Cardiac septum (tissue), 1 donor: ENCODE measurements at regions not wholly inside any gene's neighbourhood (a gene's known extent, or its start where the extent isn't known, plus 50 kb on each side); places are given as distances from the start of the nearest gene placed in this dataset.
"Not testable (repeated sequence)": the region's sequence is repeated elsewhere in the genome, so short reads cannot be mapped to it uniquely, and the experiment has no call there.

Experiments
- DNase-seq: peaks from one replicate; pipeline ENCODE4 v3.0.0-alpha.2; 2020; ENCODE audit warnings: low spot score
- intact Hi-C: fragments of 100-400 bp; cut with DNase I; formaldehyde crosslinking; loops from one replicate; pipeline ENCODE4 v1.14.0; 2022
- donor health status: DM: no; HTN: no; CAD: no.

DNA sequence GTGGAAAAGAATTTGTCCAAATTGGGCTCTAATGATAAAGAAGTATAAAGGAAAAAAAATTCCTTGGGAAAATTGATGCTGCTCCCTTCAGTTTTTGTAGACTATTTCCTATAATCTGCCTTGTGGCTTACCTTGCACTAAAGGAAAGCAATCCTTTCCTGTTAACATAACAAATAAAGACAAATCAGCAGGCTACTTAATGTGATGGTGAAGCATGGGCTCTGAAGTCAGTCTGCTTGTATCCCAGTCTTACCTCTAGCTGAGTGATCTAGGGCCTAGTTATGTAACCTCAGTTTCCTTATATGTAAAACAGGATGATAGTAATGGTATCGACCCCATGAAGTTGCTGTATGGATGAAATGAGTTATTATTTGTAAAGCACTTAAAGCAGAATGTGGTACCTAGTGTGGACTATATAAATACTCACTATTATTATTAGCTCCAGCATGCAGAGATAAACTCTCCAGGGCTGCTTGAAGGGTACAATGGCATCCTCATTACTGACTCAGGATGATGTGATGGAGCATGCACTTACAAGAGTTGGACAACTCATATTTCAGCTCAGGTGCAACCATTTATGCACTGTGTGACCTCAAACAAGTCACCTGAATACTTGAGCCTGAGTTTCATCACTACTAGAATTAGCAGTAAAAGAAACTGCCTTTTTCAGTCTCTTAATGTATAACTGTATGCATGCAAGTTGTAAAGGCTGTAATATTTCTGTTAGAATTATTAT lies 156.1 kb downstream of the DKK1 start:
- DNase-seq, result no peak
- intact Hi-C loops, result no loop called here

DNA sequence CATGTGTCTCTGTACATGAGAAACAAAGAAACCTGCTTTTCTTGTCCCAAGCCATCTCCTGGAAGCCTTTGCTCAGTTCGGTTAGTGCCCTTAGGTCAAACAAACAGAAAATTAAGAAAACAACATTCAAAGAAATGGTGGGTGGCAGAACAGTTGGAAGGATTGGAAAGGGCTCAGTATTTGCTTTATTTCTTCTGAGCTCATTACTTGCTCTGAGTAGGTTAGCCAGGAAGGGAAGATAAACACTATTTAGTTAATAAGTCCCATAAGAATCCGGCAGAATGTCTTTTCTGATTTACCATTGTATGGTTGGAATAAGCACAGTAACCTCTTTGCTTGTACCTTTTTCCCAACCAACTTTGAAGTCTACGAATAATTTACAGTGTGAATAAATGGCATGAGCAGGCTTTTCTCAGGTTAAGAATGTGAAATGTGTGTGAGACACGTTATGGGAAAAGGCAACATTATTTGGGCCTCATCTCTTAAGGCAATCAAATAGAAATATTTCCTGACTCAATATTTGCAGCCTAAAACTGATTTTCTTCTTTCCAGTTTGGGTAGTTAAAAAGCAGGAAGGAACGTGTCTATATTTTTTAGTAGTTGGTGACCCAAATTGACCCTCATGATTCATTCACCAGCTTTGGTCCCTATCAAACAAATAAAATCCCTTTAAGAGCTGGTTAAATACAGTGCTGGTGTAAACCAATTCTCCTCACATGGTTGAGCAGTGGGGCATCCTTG lies 158.5 kb downstream of the DKK1 start:
- DNase-seq, result no peak
- intact Hi-C loops, result no loop called here

DNA sequence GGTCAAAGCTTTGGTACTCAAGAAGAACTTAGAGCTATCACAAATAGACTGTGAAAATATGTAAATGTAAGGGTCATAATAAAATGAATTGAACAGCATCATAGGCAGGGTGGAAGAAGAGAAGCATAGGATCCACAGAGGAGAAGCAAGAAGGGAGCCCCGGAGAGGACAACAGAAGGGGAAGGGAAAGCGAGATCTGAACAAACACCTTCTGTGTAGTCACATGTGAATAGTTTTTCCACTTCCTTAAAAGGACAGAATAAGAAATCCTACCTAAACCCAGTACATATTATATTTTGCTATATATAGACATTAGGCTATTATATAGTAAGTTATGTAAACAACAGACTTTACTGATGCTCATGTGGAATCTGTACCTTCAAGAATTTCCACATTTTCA lies 160.2 kb downstream of the DKK1 start:
- intact Hi-C loops, result no loop called here
- DNase-seq, result no peak

DNA sequence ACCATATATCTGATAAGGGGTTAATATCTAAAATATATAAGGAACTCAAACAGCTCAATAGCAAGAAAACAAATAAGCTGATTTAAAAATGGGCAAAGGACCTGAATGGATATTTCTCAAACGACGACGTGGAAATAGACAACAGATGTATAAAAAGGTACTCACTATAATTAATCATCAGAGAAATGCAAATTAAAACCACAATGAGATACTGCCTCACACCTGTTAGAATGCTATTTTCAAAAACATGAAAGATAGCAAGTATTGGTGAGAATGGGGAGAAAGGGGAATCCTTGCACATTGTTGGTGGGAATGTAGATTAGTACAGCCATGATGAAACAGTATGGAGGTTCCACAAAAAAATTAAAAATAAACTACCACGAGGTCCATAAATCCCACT lies 163.2 kb downstream of the DKK1 start:
- no peak for DNase-seq
- intact Hi-C loops, result no loop called here

DNA sequence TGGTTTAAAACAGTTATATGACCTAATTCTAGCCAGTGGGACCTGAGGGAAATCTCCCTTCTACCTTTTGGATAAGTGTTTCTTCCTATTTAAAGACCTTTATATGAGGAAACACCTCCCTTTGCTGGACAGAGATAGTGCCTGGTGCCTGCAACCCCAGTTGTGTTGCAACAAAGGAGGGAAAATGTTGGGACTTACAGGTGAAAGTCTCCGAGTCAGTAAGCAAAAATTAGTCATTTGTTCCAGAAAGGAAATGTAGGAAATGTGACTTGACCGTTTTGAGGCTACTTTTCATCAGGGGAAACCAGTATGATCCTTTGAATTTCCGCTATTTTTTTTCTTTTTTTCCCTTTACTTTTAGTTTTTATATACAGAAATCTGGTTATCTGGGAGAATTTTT lies 165.5 kb downstream of the DKK1 start:
- intact Hi-C loops, result no loop called here
- no peak for DNase-seq

DNA sequence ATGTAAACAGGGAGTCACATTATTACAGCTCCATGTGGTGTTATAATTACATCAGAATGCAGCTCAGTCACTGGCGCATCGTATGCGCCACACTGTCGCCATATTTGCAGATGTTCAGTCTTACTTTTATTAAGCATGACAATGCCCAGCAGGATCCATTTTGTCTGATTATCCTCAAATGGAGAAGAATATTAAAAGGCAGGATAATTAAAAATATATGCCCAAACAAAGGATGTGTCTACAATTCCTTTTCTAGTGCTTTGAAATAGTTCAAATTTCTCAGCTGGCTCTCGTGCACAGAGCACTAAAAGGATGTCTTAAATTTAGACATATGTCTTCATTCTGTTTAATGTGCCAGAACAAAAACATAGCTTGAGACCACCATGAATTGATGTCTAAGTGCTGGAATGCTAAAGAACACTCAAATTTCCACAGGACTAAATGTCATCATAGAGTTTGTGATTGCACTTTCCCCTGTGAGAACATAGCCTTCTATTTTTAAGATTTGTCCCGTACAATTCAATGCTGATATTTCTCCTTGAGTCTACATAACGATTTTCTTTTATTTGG lies 168.0 kb downstream of the DKK1 start:
- intact Hi-C loops, result no loop called here
- no peak for DNase-seq

DNA sequence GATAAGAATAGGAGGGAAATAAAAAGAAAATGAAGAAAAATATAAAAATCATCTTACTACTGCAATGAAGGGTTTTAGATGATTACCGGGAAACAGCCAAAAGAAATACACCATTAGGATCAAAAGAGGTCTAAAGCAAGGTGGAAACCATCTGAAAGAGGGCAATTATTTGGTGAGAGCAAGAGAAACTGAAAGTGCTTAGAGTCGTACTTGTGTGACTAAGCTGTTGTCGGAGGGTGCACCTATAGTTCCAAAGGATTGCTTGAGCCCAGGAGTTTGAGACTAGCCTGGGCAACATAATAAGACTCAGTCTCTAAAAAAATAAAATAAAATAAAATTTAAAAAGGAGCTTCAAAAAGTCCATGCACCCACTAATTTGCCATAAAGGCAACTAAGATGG lies 169.5 kb downstream of the DKK1 start:
- intact Hi-C loops, result no loop called here
- DNase-seq, result no peak

DNA sequence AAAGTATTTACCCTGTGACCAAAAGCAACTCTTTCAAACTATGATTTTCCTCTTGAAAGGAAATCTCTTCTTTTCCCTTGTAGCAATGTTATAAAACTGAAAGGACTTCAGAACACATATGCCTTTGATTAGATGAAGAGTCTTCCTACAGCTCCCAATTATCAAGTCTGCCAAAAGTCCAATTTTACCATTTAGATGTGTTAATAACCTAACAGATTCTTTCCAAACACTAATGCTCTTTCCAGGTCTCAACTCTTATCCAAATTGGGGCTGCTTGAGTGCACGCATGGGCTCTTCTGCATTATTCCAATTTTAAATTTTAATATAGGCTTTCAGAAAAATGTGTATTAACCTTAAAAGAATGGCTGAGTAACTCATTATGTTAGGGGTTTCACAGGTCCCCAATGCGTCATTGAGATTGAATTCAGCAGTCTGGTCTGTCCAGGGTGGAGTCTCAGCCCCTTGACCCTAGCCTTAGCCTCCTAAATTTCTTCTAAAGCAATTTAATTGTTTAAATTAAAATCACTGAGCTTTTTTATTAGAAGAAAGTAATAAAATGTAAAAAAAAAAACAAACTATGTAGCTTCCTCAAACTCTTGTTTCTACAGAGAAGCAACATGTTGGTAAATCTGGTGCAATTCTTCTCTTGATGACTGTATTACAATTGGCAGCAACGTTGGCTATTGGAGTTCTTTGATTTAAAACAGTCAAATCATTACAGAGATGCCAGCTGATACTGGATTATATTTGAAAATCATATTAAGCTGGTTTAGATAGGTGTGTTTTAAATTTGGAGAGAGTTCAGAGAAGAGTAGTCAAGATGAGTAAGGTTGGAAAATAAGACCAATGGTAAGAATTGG lies 170.4 kb downstream of the DKK1 start:
- intact Hi-C loops, result no loop called here
- DNase-seq, result no peak

DNA sequence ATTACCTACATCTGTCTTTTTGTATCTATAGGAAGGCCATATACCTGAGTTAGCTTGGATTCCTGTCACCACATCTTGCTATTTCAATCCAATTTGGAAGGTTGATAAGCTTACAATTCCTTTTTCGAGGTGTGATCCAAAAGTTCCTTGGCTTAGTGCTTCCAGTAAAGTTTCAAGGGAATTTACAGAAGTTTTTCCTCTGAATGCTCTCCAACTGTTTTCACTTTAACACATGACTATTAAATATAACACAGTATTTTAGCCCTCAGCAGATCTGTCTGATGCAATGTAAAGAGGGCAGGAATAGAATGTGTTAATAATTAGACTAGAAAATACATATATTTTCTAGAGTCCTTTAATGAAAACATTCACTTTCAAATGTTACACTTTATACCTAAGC lies 171.4 kb downstream of the DKK1 start:
- DNase-seq, result no peak
- intact Hi-C loops, result no loop called here

DNA sequence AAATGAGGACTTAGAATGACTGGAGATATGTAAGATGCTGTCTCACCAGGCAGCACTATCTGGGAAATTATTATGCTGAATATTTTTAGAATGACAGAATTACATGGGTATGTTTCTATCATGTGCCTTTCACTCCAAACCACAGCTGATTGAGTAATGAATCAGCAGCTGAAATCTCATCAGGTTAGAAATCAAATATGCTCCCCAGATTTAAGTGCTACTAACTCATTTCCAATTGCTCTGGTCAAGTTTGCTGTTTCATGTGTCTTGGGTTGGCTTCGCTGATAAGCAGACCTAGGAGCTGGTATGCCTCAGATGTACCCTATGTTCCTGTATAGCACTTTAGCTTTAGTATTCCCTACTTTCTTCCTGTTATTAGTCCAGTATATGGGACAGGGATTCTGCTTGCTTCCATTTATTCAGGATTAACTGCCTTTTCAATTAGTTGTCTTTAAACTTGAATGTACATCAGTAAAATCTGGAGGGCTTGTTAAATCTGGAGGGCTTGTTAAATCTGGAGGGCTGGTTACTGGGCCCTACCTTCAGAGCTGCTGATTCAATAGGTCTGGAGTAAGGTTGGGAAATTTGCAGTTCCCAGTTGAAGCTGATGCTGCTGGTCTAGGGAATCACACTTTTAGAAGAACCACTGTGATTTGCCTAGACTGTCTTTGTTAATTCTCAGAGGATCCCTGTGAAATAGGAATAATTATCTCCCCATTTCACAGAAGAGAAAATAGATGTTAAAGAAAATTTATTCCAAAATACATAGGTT lies 172.9 kb downstream of the DKK1 start:
- intact Hi-C loops, result no loop called here
- no peak for DNase-seq

DNA sequence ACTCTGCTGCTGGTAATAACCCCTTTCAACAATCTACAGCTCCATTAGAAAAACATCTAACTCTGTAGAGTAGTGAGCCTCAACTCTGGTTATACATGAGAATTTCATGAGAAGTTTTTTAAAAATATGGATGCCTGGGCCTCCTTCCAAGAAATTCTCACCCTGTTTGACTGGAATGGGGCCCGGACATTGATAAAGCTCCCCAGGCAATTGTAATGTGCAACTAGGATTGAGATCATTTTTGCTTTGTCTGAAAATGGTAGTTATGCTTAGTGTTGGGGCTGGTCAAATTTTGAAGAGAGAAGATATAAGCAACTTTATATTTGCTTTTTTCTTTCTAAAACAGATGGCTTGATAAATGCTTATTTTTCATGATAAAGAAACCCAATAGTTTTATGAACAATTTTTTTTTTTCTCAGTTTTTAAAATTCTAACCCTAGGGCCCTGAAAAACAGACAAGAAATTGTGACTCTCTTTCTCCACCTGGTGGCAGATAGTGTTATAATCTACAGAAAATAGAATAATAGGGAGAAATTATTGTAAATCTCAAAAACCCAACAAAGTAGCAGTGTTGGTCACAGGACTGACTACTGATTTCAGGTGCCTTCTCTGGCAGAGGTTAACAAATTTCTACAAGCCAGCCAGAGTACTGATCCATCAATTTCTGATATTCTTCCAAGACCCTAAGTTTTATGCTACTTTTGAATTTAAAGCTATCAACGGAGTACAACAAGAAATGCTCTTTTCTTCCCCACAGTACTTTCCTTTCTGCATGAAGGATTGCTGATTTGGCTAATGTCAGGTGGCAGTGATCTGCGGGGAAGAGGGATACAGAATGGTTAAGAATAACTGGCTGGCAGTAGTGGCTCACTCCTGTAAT lies 174.8 kb downstream of the DKK1 start:
- intact Hi-C loops, result loop anchor here (2.0 kb wide), 1 partner anchor 178 kb away; no protein-coding TSS in a partner anchor

DNA sequence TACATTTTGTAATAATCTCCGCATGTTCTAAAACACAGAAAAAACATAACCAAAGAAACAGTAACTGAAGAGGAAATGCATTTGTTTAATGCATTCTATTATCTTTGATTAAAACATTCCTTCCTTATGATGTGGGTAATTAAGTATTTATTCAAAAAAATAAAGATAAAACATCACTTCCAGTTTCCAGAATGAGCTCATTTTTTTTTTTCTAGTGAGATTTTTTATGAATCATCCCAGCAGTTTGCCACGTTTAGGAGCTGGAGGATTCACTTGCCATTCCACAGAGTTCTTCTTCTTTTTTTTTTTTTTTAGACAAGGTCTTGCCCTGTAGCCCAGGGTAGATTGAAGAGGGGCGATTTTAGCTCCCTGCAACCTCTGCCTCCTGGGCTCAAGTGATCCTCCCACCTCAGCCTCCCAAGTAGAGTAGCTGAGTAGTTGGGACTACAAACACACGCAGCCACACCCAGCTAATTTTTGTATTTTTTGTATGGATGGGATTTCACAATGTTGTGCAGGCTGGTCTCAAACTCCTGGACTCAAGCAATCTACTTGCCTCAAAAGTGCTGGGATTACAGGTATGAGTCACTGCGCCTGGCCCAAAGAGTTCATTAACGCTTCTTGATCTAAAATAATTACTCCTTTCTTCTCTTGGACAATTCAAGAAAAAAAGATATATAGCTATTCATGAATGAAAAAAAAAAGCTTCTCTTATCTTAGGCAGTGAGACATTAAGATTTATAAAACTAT lies 177.3 kb downstream of the DKK1 start:
- intact Hi-C loops, result no loop called here
- DNase-seq, result no peak

More for the DNA sequence above, 174.8 kb downstream of the DKK1 start:
- no peak for DNase-seq

DNA sequence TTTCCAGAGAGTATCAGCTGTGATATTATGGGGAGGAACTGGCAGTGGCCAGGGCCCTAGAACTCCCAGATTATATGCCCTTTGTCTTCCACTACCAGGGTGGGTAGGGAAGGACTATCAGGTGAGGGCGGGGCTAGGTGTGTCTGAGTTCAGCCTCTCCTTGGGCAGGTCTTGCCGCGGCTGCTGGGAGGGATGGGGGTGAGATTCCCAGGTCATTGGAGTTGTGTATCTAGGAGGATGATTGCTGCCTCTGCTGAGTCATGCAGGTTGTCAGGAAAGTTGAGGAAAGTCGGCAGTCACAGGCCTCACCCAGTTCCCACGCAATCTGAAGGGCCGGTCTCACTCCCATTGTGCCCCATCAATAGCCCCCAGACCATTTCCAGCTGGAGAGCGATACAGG lies 185.2 kb downstream of the DKK1 start:
- DNase-seq, result no peak
- intact Hi-C loops, result no loop called here

DNA sequence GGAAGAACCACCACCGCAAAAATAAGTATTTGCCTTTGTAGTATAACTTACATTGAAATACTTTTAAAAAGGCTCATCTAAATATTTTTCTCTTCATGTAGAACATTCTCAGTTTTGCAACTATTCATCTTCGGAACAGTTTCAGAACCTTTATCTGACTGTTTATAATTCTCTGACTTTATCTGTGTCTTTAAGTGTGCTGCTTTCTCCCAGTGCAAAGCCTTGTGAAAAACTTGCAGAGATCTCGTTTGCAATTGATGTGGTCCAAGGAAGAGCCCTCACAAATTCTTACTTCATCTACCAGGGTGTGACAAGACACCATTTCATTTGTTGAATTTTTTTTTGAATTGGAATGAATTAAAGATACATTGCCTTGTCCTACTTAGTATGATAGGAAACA lies 186.4 kb downstream of the DKK1 start:
- DNase-seq, result no peak
- intact Hi-C loops, result no loop called here

DNA sequence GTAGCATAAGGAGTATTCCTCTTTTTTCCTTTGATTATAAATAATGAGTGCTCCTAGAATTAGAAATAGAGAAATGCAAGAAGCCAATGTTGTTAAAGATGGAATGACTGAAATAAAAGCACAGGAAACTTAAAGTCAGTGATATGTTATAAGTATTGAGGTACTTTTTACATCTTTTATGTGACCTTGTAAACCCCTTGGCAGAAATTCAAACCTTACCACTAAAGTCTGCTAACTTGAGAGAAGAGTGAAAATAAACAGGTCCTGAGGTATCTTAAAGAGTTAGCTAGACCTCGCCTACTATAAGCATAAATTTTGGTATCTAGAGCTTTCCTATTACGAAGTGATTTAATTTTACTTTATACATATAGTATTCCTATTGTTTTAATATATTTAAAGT lies 188.2 kb downstream of the DKK1 start:
- intact Hi-C loops, result no loop called here
- DNase-seq, result no peak

DNA sequence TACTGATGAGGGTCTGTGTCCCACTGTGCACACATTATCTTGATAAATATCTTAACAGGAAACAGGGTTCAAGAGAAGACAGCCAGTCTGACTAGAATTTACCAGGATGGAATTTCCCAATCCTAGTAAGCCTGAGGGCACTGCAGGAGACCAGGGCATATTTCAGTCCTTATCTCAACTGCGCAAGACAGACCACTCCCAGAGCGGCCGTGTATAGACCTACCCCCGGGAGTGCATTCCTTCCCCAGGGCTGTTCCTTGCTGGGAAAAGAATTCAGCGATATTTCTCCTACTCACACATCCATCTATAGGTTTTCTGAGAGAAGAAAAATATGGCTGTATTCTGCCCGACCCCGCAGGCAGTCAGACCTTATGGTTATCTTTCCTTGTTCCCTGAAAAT lies 191.3 kb downstream of the DKK1 start:
- intact Hi-C loops, DNase-seq: not testable (repeated sequence)

DNA sequence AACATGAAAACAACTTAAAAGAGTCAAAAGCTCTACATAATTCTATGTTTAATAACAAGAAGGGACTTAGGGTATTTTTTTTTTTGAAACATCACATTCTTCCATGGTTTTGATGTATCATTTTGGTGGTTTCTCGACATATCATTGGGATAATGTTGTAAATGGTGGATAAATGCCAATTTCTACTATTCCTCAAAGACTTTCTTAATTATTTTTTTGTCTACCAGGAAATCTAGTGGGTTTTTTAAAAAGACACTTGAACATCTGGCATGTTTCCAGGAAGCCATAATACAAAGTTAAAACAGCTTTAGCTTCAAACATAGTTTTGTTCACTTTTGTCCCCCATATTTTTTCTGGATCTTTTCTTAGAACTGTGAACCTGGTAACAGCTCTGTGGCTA lies 200.4 kb downstream of the DKK1 start:
- intact Hi-C loops, result no loop called here
- DNase-seq, result no peak

DNA sequence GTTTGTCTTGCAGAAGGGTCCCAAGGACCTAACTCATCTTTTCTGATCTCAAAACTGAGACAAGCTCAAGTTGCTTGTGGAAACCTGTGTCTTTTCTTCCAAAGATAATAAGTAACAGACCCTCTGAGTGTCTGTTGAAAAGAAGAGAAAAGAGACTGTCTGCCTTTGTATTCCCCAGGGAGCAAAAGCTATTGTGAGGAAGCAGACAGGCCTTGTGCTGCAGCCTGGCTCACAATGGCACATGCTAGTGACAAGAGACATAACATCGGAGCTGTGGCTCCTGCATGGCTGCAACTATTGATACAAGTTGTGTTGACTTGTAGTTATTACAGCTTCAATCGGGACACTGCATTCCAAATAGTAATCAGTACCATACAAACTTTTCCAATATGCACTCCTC lies 202.9 kb downstream of the DKK1 start:
- intact Hi-C loops, result no loop called here
- no peak for DNase-seq
